ENCODE measurements at regions not wholly inside any gene's neighbourhood (a gene's known extent, or its start where the extent isn't known, plus 50 kb on each side); places are given as distances from the start of the nearest gene placed in this dataset.

DNA sequence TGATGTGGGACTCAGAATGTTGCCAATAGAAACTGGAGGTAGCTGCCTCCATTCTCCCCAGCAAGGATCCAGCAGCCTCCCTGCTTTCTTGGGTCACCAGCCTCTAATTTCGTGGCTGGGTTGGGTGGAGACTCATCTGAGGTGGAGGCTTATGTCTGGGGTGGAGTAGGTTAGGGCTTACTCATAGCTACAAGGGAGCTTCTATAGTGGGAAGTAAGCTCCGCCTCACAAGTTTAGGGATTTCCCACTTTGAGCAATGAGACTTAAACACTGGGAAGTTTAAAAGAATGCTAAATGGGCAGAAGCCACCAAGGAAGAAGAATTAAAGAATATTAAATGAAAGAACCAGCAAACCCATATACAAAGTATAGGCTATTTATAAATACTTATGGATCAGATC lies 63.8 kb downstream of the GJD2 start:
- Histone ChIP-seq H3K36me3 (ENCODE audit: control insufficient read depth, insufficient read depth, low read length) (peaks cover 14% of the 10 kb centered on the region; the same call in 2 of the 3 replicates), H3K79me2 (ENCODE audit: control insufficient read depth, insufficient read depth, low read length) (no peaks in the 10 kb centered on the region), H3K4me2 (ENCODE audit: insufficient read depth, low read length) (peak overlapping the region; percentile 39), H3K9ac (ENCODE audit: insufficient read depth in 1 of 2, low read depth in 2 of 2, low read length in 2 of 2) (no peak overlapping the region), H3K27ac (ENCODE audit: extremely low read depth, low read depth, low read length) (no peak overlapping the region), H3K9me1 (ENCODE audit: control insufficient read depth, insufficient read depth, low read length) (no peaks in the 10 kb centered on the region), H2AFZ (ENCODE audit: low read depth, low read length) (0 out of 2 replicates have a peak overlapping the region, but pooled peaks have one; percentile 35), H3K4me3 (no peak overlapping the region), H3K9me3 (replicated peaks; ENCODE audit: control insufficient read depth, insufficient read depth, low read depth, low read length) (no peaks in the 10 kb centered on the region; the same call in 1 of the 2 replicates), H3K27me3 (ENCODE audit: control insufficient read depth in 2 of 2, insufficient read depth in 2 of 2, low read length in 2 of 2) (no peaks in the 10 kb centered on the region), H4K20me1 (replicated peaks; ENCODE audit: control insufficient read depth, insufficient read depth, low read length) (no peaks in the 10 kb centered on the region), H3K4me1 (replicated peaks in 1 of 2; ENCODE audit: control insufficient read depth in 2 of 2, insufficient read depth in 2 of 2, low read length in 2 of 2) (peaks cover 0 to 5% of the 10 kb centered on the region in 2 experiments; a peak in 1 of 5 replicates)
- ATAC-seq (peak; percentile 76), FAIRE-seq (no peak), DNase-seq (ENCODE audit: extremely low read depth in 1 of 4, low spot score in 3 of 4) (peak in 2 of 4 experiments; percentile 17 to 33)
- ChIA-PET CTCF (ENCODE audit: low intra/inter-chr PET ratio) (no interaction called here), POLR2A (interaction anchor here (0.7 to 1.7 kb wide), 2 partner anchors 17 to 24 kb away, joined by 3 to 4 read pairs; no protein-coding TSS in a partner anchor)
- 54% methylated on average over 2 of the region's 2 CpGs for WGBS (ENCODE audit: insufficient coverage, low coverage, missing lambda C conversion rate)
- TF ChIP-seq ASH1L (IDR thresholded peaks at IDR 0.05; ENCODE audit: borderline replicate concordance, low read depth, partially characterized antibody) (no peak), ZSCAN32 (CRISPR knock-in tag; IDR thresholded peaks at IDR 0.05) (peak; percentile 91)
- intact Hi-C loops (cut with micrococcal nuclease): no loop called here
- BruUV-seq (replicated peaks): no TSS peak
- in situ Hi-C loops (cut with MboI): no loop called here

DNA sequence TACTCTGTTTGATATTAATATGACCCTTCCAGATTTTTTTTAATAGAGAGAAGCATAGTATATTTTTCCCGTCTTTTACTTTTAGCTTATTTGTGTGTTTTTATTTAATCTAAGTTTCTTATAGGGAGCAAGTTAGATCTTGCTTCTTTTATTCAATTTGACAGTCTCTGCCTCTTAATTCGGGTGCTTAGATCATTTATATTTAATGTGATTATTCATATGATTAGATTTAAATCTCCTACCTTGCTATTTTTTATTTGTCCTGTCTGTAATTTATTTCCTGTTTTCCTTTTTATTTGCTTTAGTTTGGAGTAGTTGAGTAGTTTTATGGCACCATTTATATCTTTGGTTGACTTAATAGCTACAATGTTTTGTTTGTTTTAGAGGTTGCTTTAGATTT lies 66.1 kb downstream of the GJD2 start:
- intact Hi-C loops (cut with micrococcal nuclease) (no loop called here), in situ Hi-C loops (cut with MboI) (no loop called here)
- Histone ChIP-seq H3K79me2 (ENCODE audit: control insufficient read depth, insufficient read depth, low read length) (no peaks in the 10 kb centered on the region), H3K9me3 (replicated peaks; ENCODE audit: control insufficient read depth, insufficient read depth, low read depth, low read length) (no peaks in the 10 kb centered on the region; the same call in 1 of the 2 replicates), H3K4me2 (ENCODE audit: insufficient read depth, low read length) (no peak overlapping the region), H3K27me3 (ENCODE audit: control insufficient read depth in 2 of 2, insufficient read depth in 2 of 2, low read length in 2 of 2) (no peaks in the 10 kb centered on the region), H3K9ac (ENCODE audit: insufficient read depth in 1 of 2, low read depth in 2 of 2, low read length in 2 of 2) (no peak overlapping the region), H3K9me1 (ENCODE audit: control insufficient read depth, insufficient read depth, low read length) (no peaks in the 10 kb centered on the region), H3K27ac (ENCODE audit: extremely low read depth, low read depth, low read length) (no peak overlapping the region), H3K36me3 (ENCODE audit: control insufficient read depth, insufficient read depth, low read length) (peaks cover 14% of the 10 kb centered on the region; the same call in 2 of the 3 replicates), H3K4me3 (no peak overlapping the region), H2AFZ (ENCODE audit: low read depth, low read length) (no peak overlapping the region), H4K20me1 (replicated peaks; ENCODE audit: control insufficient read depth, insufficient read depth, low read length) (no peaks in the 10 kb centered on the region), H3K4me1 (replicated peaks in 1 of 2; ENCODE audit: control insufficient read depth in 2 of 2, insufficient read depth in 2 of 2, low read length in 2 of 2) (peaks cover 0 to 5% of the 10 kb centered on the region in 2 experiments; a peak in 1 of 5 replicates)
- BruUV-seq (replicated peaks): no TSS peak
- POLR2A ChIA-PET: interaction anchor here (0.6 kb wide), 1 partner anchor 211 kb away, joined by 3 read pairs; no protein-coding TSS in a partner anchor
- DNase-seq (ENCODE audit: extremely low read depth in 1 of 4, low spot score in 3 of 4) (no peak), ATAC-seq (no peak), FAIRE-seq (no peak)
- CTCF ChIA-PET (ENCODE audit: low intra/inter-chr PET ratio): no interaction called here
- 70% methylated on average over 2 of the region's 2 CpGs for WGBS (ENCODE audit: insufficient coverage, low coverage, missing lambda C conversion rate)
- TF ChIP-seq, protein P1, sequence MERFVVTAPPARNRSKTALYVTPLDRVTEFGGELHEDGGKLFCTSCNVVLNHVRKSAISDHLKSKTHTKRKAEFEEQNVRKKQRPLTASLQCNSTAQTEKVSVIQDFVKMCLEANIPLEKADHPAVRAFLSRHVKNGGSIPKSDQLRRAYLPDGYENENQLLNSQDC (CRISPR knock-in tag; IDR thresholded peaks at IDR 0.05): no peak
- TF ChIP-seq SMAD1 (IDR thresholded peaks at IDR 0.05; ENCODE audit: low read depth, low read length, partially characterized antibody): no peak
- TF ChIP-seq, protein P2, sequence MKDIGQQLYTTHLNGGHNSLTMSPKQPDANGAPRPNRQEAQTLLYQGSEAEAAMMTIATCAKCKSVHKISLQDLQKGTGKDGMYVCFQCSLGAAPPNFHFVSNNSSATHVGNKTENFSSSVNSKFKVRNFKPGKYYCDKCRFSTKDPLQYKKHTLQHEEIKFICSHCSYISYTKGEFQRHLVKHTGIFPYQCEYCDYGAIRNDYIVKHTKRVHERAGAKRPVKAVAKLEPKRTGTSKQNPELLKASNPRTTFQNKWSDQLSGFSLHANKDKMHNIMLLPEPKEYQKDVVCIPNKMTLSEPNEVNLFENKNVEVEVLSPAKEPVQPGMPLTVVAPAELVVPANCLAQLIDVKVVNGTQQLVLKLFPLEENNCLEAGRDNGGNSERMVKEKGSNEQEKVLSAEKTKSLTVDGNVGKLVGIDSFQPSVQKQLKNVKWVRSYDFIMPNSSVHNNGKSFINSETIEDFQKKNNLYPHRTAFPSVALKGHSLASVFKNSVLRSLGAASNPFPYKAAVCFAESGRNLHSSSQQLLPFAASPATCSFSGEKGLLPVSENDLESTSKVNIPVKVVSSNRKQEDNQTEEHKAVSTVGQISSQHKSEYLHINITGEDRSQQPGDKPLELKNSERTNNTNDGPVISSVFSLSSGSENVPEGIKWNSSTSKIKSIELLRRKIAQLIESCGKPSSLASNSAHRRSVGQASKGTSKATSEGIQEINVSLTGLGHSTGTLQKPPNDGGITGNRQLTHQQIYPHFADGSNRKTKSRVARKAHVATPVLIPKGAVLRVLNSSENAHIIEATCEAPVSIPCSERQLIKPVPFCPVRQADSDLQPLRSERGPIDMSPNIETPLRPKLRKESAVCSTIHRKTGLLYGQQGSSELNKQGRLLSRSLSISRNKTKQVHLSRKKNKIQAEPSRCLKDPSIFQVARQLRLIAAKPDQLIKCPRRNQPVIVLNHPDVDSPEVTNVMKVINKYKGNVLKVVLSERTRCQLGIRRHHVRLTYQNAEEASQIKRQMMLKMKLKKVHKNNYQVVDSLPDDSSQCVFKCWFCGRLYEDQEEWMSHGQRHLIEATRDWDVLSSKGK (CRISPR knock-in tag; IDR thresholded peaks at IDR 0.05): no peak
- TF ChIP-seq, protein P3, sequence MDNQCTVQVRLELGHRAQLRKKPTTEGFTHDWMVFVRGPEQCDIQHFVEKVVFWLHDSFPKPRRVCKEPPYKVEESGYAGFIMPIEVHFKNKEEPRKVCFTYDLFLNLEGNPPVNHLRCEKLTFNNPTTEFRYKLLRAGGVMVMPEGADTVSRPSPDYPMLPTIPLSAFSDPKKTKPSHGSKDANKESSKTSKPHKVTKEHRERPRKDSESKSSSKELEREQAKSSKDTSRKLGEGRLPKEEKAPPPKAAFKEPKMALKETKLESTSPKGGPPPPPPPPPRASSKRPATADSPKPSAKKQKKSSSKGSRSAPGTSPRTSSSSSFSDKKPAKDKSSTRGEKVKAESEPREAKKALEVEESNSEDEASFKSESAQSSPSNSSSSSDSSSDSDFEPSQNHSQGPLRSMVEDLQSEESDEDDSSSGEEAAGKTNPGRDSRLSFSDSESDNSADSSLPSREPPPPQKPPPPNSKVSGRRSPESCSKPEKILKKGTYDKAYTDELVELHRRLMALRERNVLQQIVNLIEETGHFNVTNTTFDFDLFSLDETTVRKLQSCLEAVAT (IDR thresholded peaks at IDR 0.05): no peak
- TF ChIP-seq ZNF77 (CRISPR knock-in tag; IDR thresholded peaks at IDR 0.05): no peak
- TF ChIP-seq JUNB (CRISPR knock-in tag; conservative IDR thresholded peaks at IDR 0.05): no peak
- TF ChIP-seq RBM22 (IDR thresholded peaks at IDR 0.05; ENCODE audit: low read depth, low read length, poor library complexity, severe bottlenecking): no peak
